ENCODE measurements at regions not wholly inside any gene's neighbourhood (a gene's known extent, or its start where the extent isn't known, plus 50 kb on each side); places are given as distances from the start of the nearest gene placed in this dataset.

GRCh38 chr4:127048376-127049044 lies 584.2 kb upstream of the INTU start:
- DNase-seq (ENCODE audit: low spot score): no peak
- Histone ChIP-seq H3K4me1 (ENCODE audit: control insufficient read depth in 4 of 4, insufficient read depth in 4 of 4, low read length in 3 of 4) (no peaks in the 10 kb centered on the region), H3K4me3 (ENCODE audit: low read depth in 1 of 3, low read length in 3 of 3) (no peak overlapping the region), H3K36me3 (ENCODE audit: control insufficient read depth in 4 of 4, insufficient read depth in 3 of 4, low read depth in 1 of 4, low read length in 3 of 4) (no peaks in the 10 kb centered on the region), H3K27ac (ENCODE audit: low read depth in 1 of 2, low read length in 2 of 2) (no peak overlapping the region), H3K9me3 (ENCODE audit: control insufficient read depth in 4 of 4, low read length in 3 of 4) (peaks cover 0 to 3% (median 0%) of the 10 kb centered on the region in 4 donors), H3K9ac (ENCODE audit: low read depth in 1 of 2, low read length in 2 of 2) (no peak overlapping the region), H3K27me3 (ENCODE audit: control insufficient read depth in 4 of 4, insufficient read depth in 4 of 4, low read length in 3 of 4) (no peaks in the 10 kb centered on the region)
- 85% methylated on average over 3 of the region's 3 CpGs for WGBS
- TF ChIP-seq YY1 (IDR thresholded peaks at IDR 0.05) (no peak), ATF3 (IDR thresholded peaks at IDR 0.05) (no peak), HNF4G (IDR thresholded peaks at IDR 0.05) (no peak), JUND (IDR thresholded peaks at IDR 0.05) (no peak), REST (IDR thresholded peaks at IDR 0.05) (no peak), NR2F2 (IDR thresholded peaks at IDR 0.05) (no peak)

GRCh38 chr4:127049526-127049925 lies 583.2 kb upstream of the INTU start:
- peaks cover 0 to 3% (median 0%) of the 10 kb centered on the region in 4 donors for H3K9me3 ChIP-seq (ENCODE audit: control insufficient read depth in 4 of 4, low read length in 3 of 4)
- WGBS: 54% methylated on average over 4 of the region's 4 CpGs
- no peak for DNase-seq (ENCODE audit: low spot score)
- no peak for TF ChIP-seq RXRA (IDR thresholded peaks at IDR 0.05)
- TF ChIP-seq FOXA1 (IDR thresholded peaks at IDR 0.05): no peak
- TF ChIP-seq HNF4G (IDR thresholded peaks at IDR 0.05): no peak
- TF ChIP-seq REST (IDR thresholded peaks at IDR 0.05): no peak
- no peak for TF ChIP-seq JUND (IDR thresholded peaks at IDR 0.05)
- TF ChIP-seq CTCF (IDR thresholded peaks at IDR 0.05; ENCODE audit: low read depth, low read length, missing input control): no peak
- no peak for TF ChIP-seq EGR1 (IDR thresholded peaks at IDR 0.05; ENCODE audit: low read depth in 2 of 2)
- no peak for TF ChIP-seq SP1 (IDR thresholded peaks at IDR 0.05)
- TF ChIP-seq ATF3 (IDR thresholded peaks at IDR 0.05): no peak
- TF ChIP-seq ZBTB33 (IDR thresholded peaks at IDR 0.05): no peak
- no peak for TF ChIP-seq FOXA2 (IDR thresholded peaks at IDR 0.05)
- H3K27ac ChIP-seq (ENCODE audit: low read depth in 1 of 2, low read length in 2 of 2): no peak overlapping the region
- no peaks in the 10 kb centered on the region for H3K4me1 ChIP-seq (ENCODE audit: control insufficient read depth in 4 of 4, insufficient read depth in 4 of 4, low read length in 3 of 4)
- no peaks in the 10 kb centered on the region for H3K36me3 ChIP-seq (ENCODE audit: control insufficient read depth in 4 of 4, insufficient read depth in 3 of 4, low read depth in 1 of 4, low read length in 3 of 4)
- no peaks in the 10 kb centered on the region for H3K27me3 ChIP-seq (ENCODE audit: control insufficient read depth in 4 of 4, insufficient read depth in 4 of 4, low read length in 3 of 4)
- H3K4me3 ChIP-seq (ENCODE audit: low read depth in 1 of 3, low read length in 3 of 3): no peak overlapping the region
- no peak overlapping the region for H3K9ac ChIP-seq (ENCODE audit: low read depth in 1 of 2, low read length in 2 of 2)
